ENCODE measurements at regions not wholly inside any gene's neighbourhood (a gene's known extent, or its start where the extent isn't known, plus 50 kb on each side); places are given as distances from the start of the nearest gene placed in this dataset.

GRCh38 chr3:59303452-59303851, 253.6 kb upstream of the CFAP20DC start:
- peaks cover 14% of the 10 kb centered on the region for H3K27me3 Mint-ChIP-seq (ENCODE audit: unreplicated experiment)
- no peaks in the 10 kb centered on the region for H3K4me1 Mint-ChIP-seq (ENCODE audit: unreplicated experiment)
- H3K4me3 Mint-ChIP-seq (ENCODE audit: unreplicated experiment): no peak overlapping the region
- no peak for DNase-seq (ENCODE audit: extremely low spot score, unreplicated experiment)
- no peak for TF ChIP-seq CTCF (IDR thresholded peaks at IDR 0.05)
- peaks cover 5% of the 10 kb centered on the region for H3K9me3 Mint-ChIP-seq (ENCODE audit: unreplicated experiment)
- no peak overlapping the region for H3K27ac Mint-ChIP-seq (ENCODE audit: unreplicated experiment)
- H3K36me3 Mint-ChIP-seq (ENCODE audit: unreplicated experiment): no peaks in the 10 kb centered on the region

GRCh38 chr3:59302442-59302841, 252.6 kb upstream of the CFAP20DC start:
- H3K4me1 Mint-ChIP-seq (ENCODE audit: unreplicated experiment): no peaks in the 10 kb centered on the region
- H3K9me3 Mint-ChIP-seq (ENCODE audit: unreplicated experiment): peaks cover 5% of the 10 kb centered on the region
- peaks cover 14% of the 10 kb centered on the region for H3K27me3 Mint-ChIP-seq (ENCODE audit: unreplicated experiment)
- no peak overlapping the region for H3K27ac Mint-ChIP-seq (ENCODE audit: unreplicated experiment)
- DNase-seq (ENCODE audit: extremely low spot score, unreplicated experiment): no peak
- no peak overlapping the region for H3K4me3 Mint-ChIP-seq (ENCODE audit: unreplicated experiment)
- no peak for TF ChIP-seq CTCF (IDR thresholded peaks at IDR 0.05)
- H3K36me3 Mint-ChIP-seq (ENCODE audit: unreplicated experiment): no peaks in the 10 kb centered on the region

GRCh38 chr3:59300733-59301132, 250.9 kb upstream of the CFAP20DC start:
- H3K27ac Mint-ChIP-seq (ENCODE audit: unreplicated experiment): no peak overlapping the region
- peaks cover 2% of the 10 kb centered on the region for H3K27me3 Mint-ChIP-seq (ENCODE audit: unreplicated experiment)
- H3K9me3 Mint-ChIP-seq (ENCODE audit: unreplicated experiment): peaks cover 14% of the 10 kb centered on the region
- no peaks in the 10 kb centered on the region for H3K4me1 Mint-ChIP-seq (ENCODE audit: unreplicated experiment)
- TF ChIP-seq CTCF (IDR thresholded peaks at IDR 0.05): no peak
- DNase-seq (ENCODE audit: extremely low spot score, unreplicated experiment): no peak
- no peak overlapping the region for H3K4me3 Mint-ChIP-seq (ENCODE audit: unreplicated experiment)
- no peaks in the 10 kb centered on the region for H3K36me3 Mint-ChIP-seq (ENCODE audit: unreplicated experiment)

GRCh38 chr3:59299561-59299960, 249.7 kb upstream of the CFAP20DC start:
- Mint-ChIP-seq H3K4me1 (ENCODE audit: unreplicated experiment) (no peaks in the 10 kb centered on the region), H3K4me3 (ENCODE audit: unreplicated experiment) (no peak overlapping the region), H3K27me3 (ENCODE audit: unreplicated experiment) (peaks cover under 1% of the 10 kb centered on the region), H3K9me3 (ENCODE audit: unreplicated experiment) (peaks cover 17% of the 10 kb centered on the region), H3K27ac (ENCODE audit: unreplicated experiment) (no peak overlapping the region), H3K36me3 (ENCODE audit: unreplicated experiment) (no peaks in the 10 kb centered on the region)
- DNase-seq (ENCODE audit: extremely low spot score, unreplicated experiment): no peak
- TF ChIP-seq CTCF (IDR thresholded peaks at IDR 0.05): no peak

GRCh38 chr3:59290358-59290757, 240.5 kb upstream of the CFAP20DC start:
- DNase-seq (ENCODE audit: extremely low spot score, unreplicated experiment): no peak
- no peaks in the 10 kb centered on the region for H3K36me3 Mint-ChIP-seq (ENCODE audit: unreplicated experiment)

More at GRCh38 chr3:59290358-59290757, 240.5 kb upstream of the CFAP20DC start:
- H3K9me3 Mint-ChIP-seq (ENCODE audit: unreplicated experiment): peaks cover 16% of the 10 kb centered on the region
- peaks cover 8% of the 10 kb centered on the region for H3K27me3 Mint-ChIP-seq (ENCODE audit: unreplicated experiment)
- H3K4me3 Mint-ChIP-seq (ENCODE audit: unreplicated experiment): no peak overlapping the region
- no peak for TF ChIP-seq CTCF (IDR thresholded peaks at IDR 0.05)
- no peak overlapping the region for H3K27ac Mint-ChIP-seq (ENCODE audit: unreplicated experiment)
- peaks cover 5% of the 10 kb centered on the region for H3K4me1 Mint-ChIP-seq (ENCODE audit: unreplicated experiment)

All from osteocyte (in vitro differentiated cells).